ENCODE measurements at regions not wholly inside any gene's neighbourhood (a gene's known extent, or its start where the extent isn't known, plus 50 kb on each side); places are given as distances from the start of the nearest gene placed in this dataset.
"Not testable (repeated sequence)": the region's sequence is repeated elsewhere in the genome, so short reads cannot be mapped to it uniquely, and the experiment has no call there.

- no peaks in the 10 kb centered on the region for H3K9me3 ChIP-seq (ENCODE audit: control insufficient read depth, insufficient read depth, low read length)
- no peaks in the 10 kb centered on the region for H3K36me3 ChIP-seq (ENCODE audit: control insufficient read depth, low read length)
- no peak overlapping the region for H3K4me3 ChIP-seq (ENCODE audit: low read length)
- H3F3A ChIP-seq (ENCODE audit: control insufficient read depth, insufficient read depth): no peaks in the 10 kb centered on the region
- H3K4me2 ChIP-seq (ENCODE audit: low read length): no peak overlapping the region
- H3K9me2 ChIP-seq (replicated peaks; ENCODE audit: control insufficient read depth, low read length): no peaks in the 10 kb centered on the region
- TF ChIP-seq EZH2phosphoT487 (IDR thresholded peaks at IDR 0.05; ENCODE audit: borderline replicate concordance, low read length) (no peak), CTCF (IDR thresholded peaks at IDR 0.05; ENCODE audit: low read depth, low read length, poor library complexity, severe bottlenecking) (no peak)
- H4K20me1 ChIP-seq (ENCODE audit: control insufficient read depth, insufficient read depth, low read depth, low read length): no peaks in the 10 kb centered on the region
- no peak overlapping the region for H3K27ac ChIP-seq (ENCODE audit: low read depth, low read length)
- H3K79me2 ChIP-seq (ENCODE audit: control insufficient read depth, low read length): no peaks in the 10 kb centered on the region
- no peaks in the 10 kb centered on the region for H3K27me3 ChIP-seq (ENCODE audit: control insufficient read depth, low read length)
- no peaks in the 10 kb centered on the region for H3K4me1 ChIP-seq (ENCODE audit: control insufficient read depth, low read length)
Measured at GRCh38 chrX:27132862-27133261, 330.3 kb downstream of the PPP4R3C start.

GRCh38 chrX:27087176-27087575 is 376.0 kb downstream of the PPP4R3C start:
- H4K20me1 ChIP-seq (ENCODE audit: control insufficient read depth, insufficient read depth, low read depth, low read length); H3K27me3 ChIP-seq (ENCODE audit: control insufficient read depth, low read length); H3K9me3 ChIP-seq (ENCODE audit: control insufficient read depth, insufficient read depth, low read length); H3K4me1 ChIP-seq (ENCODE audit: control insufficient read depth, low read length); H3K9me2 ChIP-seq (replicated peaks; ENCODE audit: control insufficient read depth, low read length); H3F3A ChIP-seq (ENCODE audit: control insufficient read depth, insufficient read depth); H3K27ac ChIP-seq (ENCODE audit: low read depth, low read length); H3K36me3 ChIP-seq (ENCODE audit: control insufficient read depth, low read length); H3K4me3 ChIP-seq (ENCODE audit: low read length); H3K79me2 ChIP-seq (ENCODE audit: control insufficient read depth, low read length); H3K4me2 ChIP-seq (ENCODE audit: low read length): not testable (repeated sequence)

GRCh38 chrX:27086237-27086636 is 376.9 kb downstream of the PPP4R3C start:
- TF ChIP-seq EZH2phosphoT487 (IDR thresholded peaks at IDR 0.05; ENCODE audit: borderline replicate concordance, low read length): no peak
- no peak for TF ChIP-seq CTCF (IDR thresholded peaks at IDR 0.05; ENCODE audit: low read depth, low read length, poor library complexity, severe bottlenecking)
- no peak overlapping the region for H3K4me2 ChIP-seq (ENCODE audit: low read length)
- no peak overlapping the region for H3K4me3 ChIP-seq (ENCODE audit: low read length)
- no peaks in the 10 kb centered on the region for H3K79me2 ChIP-seq (ENCODE audit: control insufficient read depth, low read length)
- H3K9me3 ChIP-seq (ENCODE audit: control insufficient read depth, insufficient read depth, low read length): no peaks in the 10 kb centered on the region
- no peaks in the 10 kb centered on the region for H3K27me3 ChIP-seq (ENCODE audit: control insufficient read depth, low read length)
- H3K36me3 ChIP-seq (ENCODE audit: control insufficient read depth, low read length): no peaks in the 10 kb centered on the region
- H4K20me1 ChIP-seq (ENCODE audit: control insufficient read depth, insufficient read depth, low read depth, low read length): no peaks in the 10 kb centered on the region
- no peaks in the 10 kb centered on the region for H3K9me2 ChIP-seq (replicated peaks; ENCODE audit: control insufficient read depth, low read length)
- H3F3A ChIP-seq (ENCODE audit: control insufficient read depth, insufficient read depth): no peaks in the 10 kb centered on the region
- no peak overlapping the region for H3K27ac ChIP-seq (ENCODE audit: low read depth, low read length)
- H3K4me1 ChIP-seq (ENCODE audit: control insufficient read depth, low read length): no peaks in the 10 kb centered on the region

GRCh38 chrX:27085346-27085745 is 377.8 kb downstream of the PPP4R3C start:
- no peaks in the 10 kb centered on the region for H3K9me2 ChIP-seq (replicated peaks; ENCODE audit: control insufficient read depth, low read length)
- TF ChIP-seq EZH2phosphoT487 (IDR thresholded peaks at IDR 0.05; ENCODE audit: borderline replicate concordance, low read length): no peak
- TF ChIP-seq CTCF (IDR thresholded peaks at IDR 0.05; ENCODE audit: low read depth, low read length, poor library complexity, severe bottlenecking): no peak
- H3F3A ChIP-seq (ENCODE audit: control insufficient read depth, insufficient read depth): no peaks in the 10 kb centered on the region
- no peaks in the 10 kb centered on the region for H3K27me3 ChIP-seq (ENCODE audit: control insufficient read depth, low read length)
- no peak overlapping the region for H3K27ac ChIP-seq (ENCODE audit: low read depth, low read length)
- H3K9me3 ChIP-seq (ENCODE audit: control insufficient read depth, insufficient read depth, low read length): no peaks in the 10 kb centered on the region
- no peak overlapping the region for H3K4me3 ChIP-seq (ENCODE audit: low read length)
- no peaks in the 10 kb centered on the region for H3K79me2 ChIP-seq (ENCODE audit: control insufficient read depth, low read length)
- no peaks in the 10 kb centered on the region for H4K20me1 ChIP-seq (ENCODE audit: control insufficient read depth, insufficient read depth, low read depth, low read length)
- H3K4me2 ChIP-seq (ENCODE audit: low read length): no peak overlapping the region
- H3K4me1 ChIP-seq (ENCODE audit: control insufficient read depth, low read length): no peaks in the 10 kb centered on the region
- no peaks in the 10 kb centered on the region for H3K36me3 ChIP-seq (ENCODE audit: control insufficient read depth, low read length)
